NB4 (cell line): ENCODE measurements at regions not wholly inside any gene's neighbourhood (a gene's known extent, or its start where the extent isn't known, plus 50 kb on each side); places are given as distances from the start of the nearest gene placed in this dataset.
"Not testable (repeated sequence)": the region's sequence is repeated elsewhere in the genome, so short reads cannot be mapped to it uniquely, and the experiment has no call there.

Source experiments
- DNase-seq: peaks from one replicate; pipeline ENCODE4 v3.0.0; 2010; ENCODE audit warnings: low read depth
- H3K4me3 ChIP-seq: one replicate; pipeline ENCODE4 v1.5.1; 2011; ENCODE audit warnings: mild to moderate bottlenecking, low read depth, low read length, moderate library complexity
- MAX ChIP-seq: IDR thresholded peaks from 2 replicates; pipeline ENCODE4 v1.6.1; 2011; ENCODE audit warnings: low read depth, low read length
- MYC ChIP-seq: IDR thresholded peaks from 2 replicates; pipeline ENCODE4 v1.6.1; 2011; ENCODE audit warnings: low read depth, low read length
- POLR2A ChIP-seq: IDR thresholded peaks from 2 replicates; pipeline ENCODE4 v1.6.1; 2011; ENCODE audit warnings: mild to moderate bottlenecking; ENCODE audit not compliant: insufficient read length; ENCODE audit errors: extremely low read depth
- TF ChIP-seq, protein P1 (sequence below): IDR thresholded peaks from one replicate; pipeline ENCODE4 v1.5.1; 2012; ENCODE audit warnings: low read depth, low read length

- TF ChIP-seq MAX (no peak), POLR2A (no peak), MYC (no peak)
- TF ChIP-seq, protein P1, sequence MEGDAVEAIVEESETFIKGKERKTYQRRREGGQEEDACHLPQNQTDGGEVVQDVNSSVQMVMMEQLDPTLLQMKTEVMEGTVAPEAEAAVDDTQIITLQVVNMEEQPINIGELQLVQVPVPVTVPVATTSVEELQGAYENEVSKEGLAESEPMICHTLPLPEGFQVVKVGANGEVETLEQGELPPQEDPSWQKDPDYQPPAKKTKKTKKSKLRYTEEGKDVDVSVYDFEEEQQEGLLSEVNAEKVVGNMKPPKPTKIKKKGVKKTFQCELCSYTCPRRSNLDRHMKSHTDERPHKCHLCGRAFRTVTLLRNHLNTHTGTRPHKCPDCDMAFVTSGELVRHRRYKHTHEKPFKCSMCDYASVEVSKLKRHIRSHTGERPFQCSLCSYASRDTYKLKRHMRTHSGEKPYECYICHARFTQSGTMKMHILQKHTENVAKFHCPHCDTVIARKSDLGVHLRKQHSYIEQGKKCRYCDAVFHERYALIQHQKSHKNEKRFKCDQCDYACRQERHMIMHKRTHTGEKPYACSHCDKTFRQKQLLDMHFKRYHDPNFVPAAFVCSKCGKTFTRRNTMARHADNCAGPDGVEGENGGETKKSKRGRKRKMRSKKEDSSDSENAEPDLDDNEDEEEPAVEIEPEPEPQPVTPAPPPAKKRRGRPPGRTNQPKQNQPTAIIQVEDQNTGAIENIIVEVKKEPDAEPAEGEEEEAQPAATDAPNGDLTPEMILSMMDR, result no peak
- no peak overlapping the region for H3K4me3 ChIP-seq
- DNase-seq, result no peak
These were observed 586.5 kb downstream of the EPM2A start for GRCh38 chr6:145148776-145149175.

DNA sequence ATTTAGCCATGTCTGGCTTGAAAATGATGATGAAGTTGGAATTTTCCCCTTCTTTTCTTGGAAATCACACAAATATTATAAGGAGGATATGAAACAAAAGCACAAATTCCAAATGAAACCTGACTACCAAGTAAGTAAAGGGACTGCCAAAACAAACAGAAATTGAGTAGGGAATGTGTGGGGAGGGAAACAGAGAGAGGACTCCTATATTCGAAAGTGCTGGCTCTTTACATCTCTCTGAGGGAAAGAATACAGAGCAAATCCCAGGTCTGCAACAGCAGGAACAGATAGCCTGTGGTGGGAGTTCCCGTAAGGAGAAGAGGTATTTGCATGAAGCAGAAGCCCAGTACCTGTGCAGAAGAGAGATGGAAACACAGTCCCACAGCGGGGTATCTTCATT lies 583.7 kb downstream of the EPM2A start:
- no peak overlapping the region for H3K4me3 ChIP-seq
- TF ChIP-seq POLR2A (no peak), MYC (no peak), MAX (no peak)
- TF ChIP-seq, protein P1, result no peak
- no peak for DNase-seq

- DNase-seq, result no peak
- TF ChIP-seq, protein P1, result no peak
- no peak for TF ChIP-seq MYC
- no peak for TF ChIP-seq POLR2A
- TF ChIP-seq MAX, result no peak
- no peak overlapping the region for H3K4me3 ChIP-seq
These were observed 581.8 kb downstream of the EPM2A start for GRCh38 chr6:145153495-145153894.

DNA sequence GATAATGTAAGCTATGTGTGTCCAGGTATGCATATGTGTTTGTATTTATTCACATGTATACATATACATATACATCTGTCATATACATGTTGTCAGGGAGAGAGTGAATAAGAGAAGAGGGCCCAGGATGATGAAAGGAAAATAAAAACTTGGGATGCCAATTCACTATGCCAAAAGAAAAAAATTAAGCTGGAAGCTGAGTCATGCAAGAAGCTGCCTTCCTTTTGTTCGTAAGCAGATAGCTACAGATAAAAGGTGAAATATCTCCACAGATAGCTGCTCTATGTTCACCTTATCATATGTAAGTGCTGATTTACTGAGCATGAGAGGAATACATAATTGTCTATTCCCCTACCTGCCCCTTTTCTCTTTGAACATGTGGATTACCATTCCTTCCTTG lies 579.9 kb downstream of the EPM2A start:
- DNase-seq, result no peak
- no peak overlapping the region for H3K4me3 ChIP-seq
- TF ChIP-seq, protein P1, result no peak
- no peak for TF ChIP-seq MAX
- TF ChIP-seq MYC, result no peak
- no peak for TF ChIP-seq POLR2A

DNA sequence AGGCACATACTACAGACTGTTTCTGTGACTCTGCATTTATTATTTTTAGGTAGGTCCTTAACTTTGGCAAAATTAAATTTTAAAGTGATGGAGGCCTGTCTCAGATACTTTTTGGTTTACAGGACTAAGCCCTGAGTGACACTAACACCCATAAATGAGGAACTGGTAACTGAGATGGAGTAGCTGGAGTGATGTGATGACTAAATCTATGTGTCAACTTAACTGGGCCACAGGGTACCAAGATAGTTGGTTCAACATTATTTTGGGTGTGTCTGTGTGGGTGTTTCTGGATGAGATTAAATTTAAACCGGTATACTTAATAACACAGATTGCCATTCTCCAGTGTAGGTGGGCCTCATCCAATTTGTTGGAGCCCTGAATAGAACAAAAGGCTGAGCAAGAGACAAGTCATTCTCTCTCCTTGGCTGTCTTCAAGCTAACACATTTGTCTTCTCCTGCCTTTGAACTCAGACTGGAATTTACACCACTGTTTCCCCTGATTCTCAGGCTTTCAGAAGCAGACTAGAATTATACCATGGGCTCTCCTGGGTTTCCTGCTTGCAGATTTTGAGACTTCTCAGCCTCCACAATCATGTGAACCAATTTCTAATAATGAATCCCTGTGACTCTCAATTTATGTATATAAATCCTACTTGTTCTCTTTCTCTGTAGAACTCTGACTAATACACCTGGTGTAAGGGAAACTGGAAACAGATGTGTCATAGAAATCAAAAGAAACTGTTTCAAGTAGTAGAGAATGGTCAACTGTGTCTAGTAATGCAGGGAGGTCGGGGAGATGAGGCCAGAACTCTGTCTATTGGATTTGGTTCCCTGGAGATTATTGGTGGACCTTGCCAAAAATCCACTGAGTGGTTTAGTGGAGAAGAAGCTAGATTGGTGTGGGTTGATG lies 579.2 kb downstream of the EPM2A start:
- TF ChIP-seq, protein P1, result no peak
- no peak for TF ChIP-seq MAX
- no peak overlapping the region for H3K4me3 ChIP-seq
- no peak for DNase-seq

DNA sequence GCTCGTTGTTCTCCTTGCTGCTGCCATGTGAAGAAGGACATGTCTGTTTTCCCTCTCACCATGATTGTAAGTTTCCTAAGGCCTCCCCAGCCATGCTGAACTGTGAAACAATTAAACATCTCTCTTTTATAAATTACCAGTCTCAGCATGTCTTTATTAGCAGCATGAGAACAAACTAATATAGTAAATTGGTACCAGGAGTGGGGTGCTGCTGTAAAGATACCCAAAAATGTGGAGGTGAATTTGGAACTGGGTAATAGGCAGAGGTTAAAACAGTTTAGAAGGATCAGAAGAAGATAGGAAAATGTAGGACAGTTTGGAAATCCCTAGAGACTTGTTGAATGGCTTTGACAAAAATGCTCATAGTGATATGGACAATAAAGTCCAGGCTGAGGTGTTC lies 576.7 kb downstream of the EPM2A start:
- not testable (repeated sequence) for H3K4me3 ChIP-seq, DNase-seq
